ENCODE measurements at regions not wholly inside any gene's neighbourhood (a gene's known extent, or its start where the extent isn't known, plus 50 kb on each side); places are given as distances from the start of the nearest gene placed in this dataset.

DNA sequence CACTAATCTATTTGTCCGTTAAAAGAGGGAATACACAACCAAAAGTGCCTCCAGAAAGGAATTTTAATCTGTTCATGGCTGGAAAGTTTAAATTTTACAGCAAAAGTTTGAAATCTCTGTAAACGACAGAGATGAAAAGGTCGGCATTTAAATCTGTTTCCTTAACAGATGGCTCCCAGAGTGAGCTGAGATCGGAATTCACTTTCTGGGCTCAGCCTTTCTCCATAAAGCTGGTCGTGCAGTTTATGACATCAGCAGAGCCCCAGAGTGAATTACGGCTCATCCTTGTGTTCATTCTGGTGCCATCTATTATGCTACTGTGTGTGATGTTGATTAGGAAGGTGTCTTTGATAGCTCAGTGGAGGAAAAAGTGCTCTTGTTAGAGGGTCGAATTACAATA lies 117.6 kb upstream of the ZFP64 start:
- TF ChIP-seq TAF1 (IDR thresholded peaks at IDR 0.05; ENCODE audit: low read depth): no peak
- no peak for TF ChIP-seq EZH2 (IDR thresholded peaks at IDR 0.05; ENCODE audit: borderline replicate concordance, insufficient read depth, low read length, poor library complexity, severe bottlenecking)
- TF ChIP-seq RAD21 (conservative IDR thresholded peaks at IDR 0.05): no peak
- no peak for TF ChIP-seq EP300 (conservative IDR thresholded peaks at IDR 0.05; ENCODE audit: poor library complexity, severe bottlenecking)
- no peak for TF ChIP-seq SMC3 (conservative IDR thresholded peaks at IDR 0.05; ENCODE audit: poor library complexity)
- no peak for TF ChIP-seq REST (IDR thresholded peaks at IDR 0.05; ENCODE audit: borderline replicate concordance)
- TF ChIP-seq CTCF (IDR thresholded peaks at IDR 0.05; ENCODE audit: poor library complexity, severe bottlenecking): no peak
- no peak for TF ChIP-seq POLR2AphosphoS5 (IDR thresholded peaks at IDR 0.05)
- TF ChIP-seq MXI1 (conservative IDR thresholded peaks at IDR 0.05; ENCODE audit: poor library complexity, severe bottlenecking): no peak
